MM.1S (cell line): ENCODE measurements at regions not wholly inside any gene's neighbourhood (a gene's known extent, or its start where the extent isn't known, plus 50 kb on each side); places are given as distances from the start of the nearest gene placed in this dataset.

Experiments
- DNase-seq: peaks from one replicate; pipeline ENCODE4 v3.0.0-alpha.2; 2015
- H2AFZ ChIP-seq: fragments of 300-600 bp; sonication (generic); 2 replicates; pipeline ENCODE4 v1.6.0; 2016; ENCODE audit warnings: antibody characterized with exemption, low read length
- H3F3A ChIP-seq: fragments of 300-600 bp; sonication (generic); 2 replicates; pipeline ENCODE4 v1.6.1; 2016; ENCODE audit warnings: mild to moderate bottlenecking, antibody characterized with exemption, low read length, moderate library complexity, mixed read lengths; ENCODE audit not compliant: insufficient read depth
- H3K27ac ChIP-seq: fragments of 300-600 bp; sonication (generic); 2 replicates; pipeline ENCODE4 v1.5.1; 2016; ENCODE audit warnings: mild to moderate bottlenecking, low read length
- H3K27me3 ChIP-seq: fragments of 300-600 bp; sonication (generic); replicated peaks from 2 replicates; pipeline ENCODE4 v1.6.0; 2016; ENCODE audit warnings: low read length; ENCODE audit not compliant: insufficient read depth
- H3K36me3 ChIP-seq: fragments of 300-600 bp; sonication (generic); replicated peaks from 2 replicates; pipeline ENCODE4 v1.6.1; 2016; ENCODE audit warnings: mild to moderate bottlenecking, low read length, mixed read lengths; ENCODE audit not compliant: insufficient read depth
- H3K4me1 ChIP-seq: fragments of 300-600 bp; sonication (generic); 2 replicates; pipeline ENCODE4 v1.6.1; 2016; ENCODE audit warnings: low read length, mixed read lengths
- H3K4me2 ChIP-seq: fragments of 300-600 bp; sonication (generic); 2 replicates; pipeline ENCODE4 v1.6.0; 2016; ENCODE audit warnings: low read depth, low read length
- H3K4me3 ChIP-seq: fragments of 300-600 bp; sonication (generic); 2 replicates; pipeline ENCODE4 v1.5.1; 2016; ENCODE audit warnings: low read length, mixed read lengths
- H3K79me2 ChIP-seq: fragments of 300-600 bp; sonication (generic); 2 replicates; pipeline ENCODE4 v1.6.1; 2016; ENCODE audit warnings: mixed run types, low read length, mixed read lengths
- H3K9ac ChIP-seq: fragments of 300-600 bp; sonication (generic); 2 replicates; pipeline ENCODE4 v1.6.1; 2016; ENCODE audit warnings: low read length, mixed read lengths
- H3K9me2 ChIP-seq: fragments of 300-600 bp; sonication (generic); replicated peaks from 2 replicates; pipeline ENCODE4 v1.6.1; 2016; ENCODE audit warnings: mild to moderate bottlenecking, low read length, mixed read lengths; ENCODE audit not compliant: insufficient read depth
- H3K9me3 ChIP-seq: fragments of 300-600 bp; sonication (generic); replicated peaks from 2 replicates; pipeline ENCODE4 v1.6.1; 2016; ENCODE audit warnings: mild to moderate bottlenecking, low read length, mixed read lengths; ENCODE audit not compliant: insufficient read depth
- H4K20me1 ChIP-seq: fragments of 300-600 bp; sonication (generic); 2 replicates; pipeline ENCODE4 v1.6.1; 2016; ENCODE audit warnings: mild to moderate bottlenecking, low read length, moderate library complexity, mixed read lengths; ENCODE audit not compliant: insufficient read depth
- EZH2 ChIP-seq: fragments of 300-600 bp; sonication (generic); optimal IDR thresholded peaks from 2 replicates; pipeline ENCODE3; 2017; ENCODE audit warnings: low read depth, mild to moderate bottlenecking, antibody characterized with exemption, low read length, mixed read lengths
- EZH2phosphoT487 ChIP-seq: fragments of 300-600 bp; sonication (generic); IDR thresholded peaks from 2 replicates; pipeline ENCODE4 v1.6.1; 2018; ENCODE audit warnings: antibody characterized with exemption, low read length
- TF ChIP-seq, protein P1 (sequence below): fragments of 300-600 bp; sonication (generic); IDR thresholded peaks from 2 replicates; pipeline ENCODE4 v1.5.1; 2016; ENCODE audit warnings: antibody characterized with exemption, low read length, mixed read lengths

DNA sequence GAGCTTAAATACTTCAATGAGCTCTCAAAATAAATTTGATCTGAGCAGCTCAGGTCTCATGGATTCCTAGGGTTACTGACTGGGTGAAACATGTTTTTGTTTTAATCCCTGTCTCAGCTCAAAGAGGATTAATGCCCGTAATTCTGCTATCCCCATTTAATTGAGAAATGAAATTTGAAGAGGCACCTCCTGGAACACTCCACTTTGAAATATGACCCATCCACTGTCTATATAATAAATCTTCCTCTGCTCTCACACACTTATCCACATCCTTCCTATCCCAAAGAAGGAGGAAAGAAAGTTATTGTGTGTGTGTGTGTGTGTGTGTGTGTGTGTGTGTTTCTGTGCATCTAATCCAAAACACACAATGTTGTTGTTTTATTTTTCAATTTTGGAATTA, 2082.4 kb upstream of the PIK3C3 start:
- Histone ChIP-seq H3K4me3 (no peak overlapping the region), H3K4me2 (no peak overlapping the region), H3F3A (no peaks in the 10 kb centered on the region), H3K27me3 (no peaks in the 10 kb centered on the region), H3K79me2 (no peaks in the 10 kb centered on the region), H3K36me3 (no peaks in the 10 kb centered on the region), H3K9me3 (no peaks in the 10 kb centered on the region), H3K9me2 (no peaks in the 10 kb centered on the region), H2AFZ (no peak overlapping the region), H3K4me1 (no peaks in the 10 kb centered on the region; the same call in 1 of the 2 replicates), H4K20me1 (no peaks in the 10 kb centered on the region), H3K27ac (no peak overlapping the region), H3K9ac (no peak overlapping the region)
- DNase-seq: no peak
- TF ChIP-seq EZH2: no peak
- TF ChIP-seq, protein P1, sequence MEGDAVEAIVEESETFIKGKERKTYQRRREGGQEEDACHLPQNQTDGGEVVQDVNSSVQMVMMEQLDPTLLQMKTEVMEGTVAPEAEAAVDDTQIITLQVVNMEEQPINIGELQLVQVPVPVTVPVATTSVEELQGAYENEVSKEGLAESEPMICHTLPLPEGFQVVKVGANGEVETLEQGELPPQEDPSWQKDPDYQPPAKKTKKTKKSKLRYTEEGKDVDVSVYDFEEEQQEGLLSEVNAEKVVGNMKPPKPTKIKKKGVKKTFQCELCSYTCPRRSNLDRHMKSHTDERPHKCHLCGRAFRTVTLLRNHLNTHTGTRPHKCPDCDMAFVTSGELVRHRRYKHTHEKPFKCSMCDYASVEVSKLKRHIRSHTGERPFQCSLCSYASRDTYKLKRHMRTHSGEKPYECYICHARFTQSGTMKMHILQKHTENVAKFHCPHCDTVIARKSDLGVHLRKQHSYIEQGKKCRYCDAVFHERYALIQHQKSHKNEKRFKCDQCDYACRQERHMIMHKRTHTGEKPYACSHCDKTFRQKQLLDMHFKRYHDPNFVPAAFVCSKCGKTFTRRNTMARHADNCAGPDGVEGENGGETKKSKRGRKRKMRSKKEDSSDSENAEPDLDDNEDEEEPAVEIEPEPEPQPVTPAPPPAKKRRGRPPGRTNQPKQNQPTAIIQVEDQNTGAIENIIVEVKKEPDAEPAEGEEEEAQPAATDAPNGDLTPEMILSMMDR: no peak

DNA sequence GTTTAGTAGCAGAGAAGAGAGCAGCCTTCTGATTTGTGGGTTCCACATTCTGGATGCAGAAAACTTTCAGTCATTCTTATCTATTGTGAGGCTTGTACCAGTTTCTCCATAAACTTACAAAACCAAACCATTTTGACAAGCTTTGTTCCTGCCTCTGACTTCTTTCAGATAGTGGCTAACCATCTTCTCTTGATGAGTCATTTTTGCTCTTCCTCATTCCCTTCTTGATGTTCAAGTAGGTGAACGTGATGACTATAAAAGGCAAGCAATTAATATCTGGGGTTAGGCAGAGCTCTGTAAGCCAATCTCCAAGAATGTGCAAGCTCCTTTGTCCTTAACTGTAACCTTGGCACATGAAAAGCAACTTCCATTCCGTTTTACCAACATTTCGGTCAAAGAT, 2083.1 kb upstream of the PIK3C3 start:
- H3K9ac ChIP-seq: no peak overlapping the region
- no peaks in the 10 kb centered on the region for H3F3A ChIP-seq
- H3K27ac ChIP-seq: no peak overlapping the region
- no peaks in the 10 kb centered on the region for H3K9me3 ChIP-seq
- no peak overlapping the region for H3K4me2 ChIP-seq
- no peak for DNase-seq
- no peaks in the 10 kb centered on the region for H3K9me2 ChIP-seq
- no peaks in the 10 kb centered on the region for H3K79me2 ChIP-seq
- no peaks in the 10 kb centered on the region; the same call in 1 of the 2 replicates for H3K4me1 ChIP-seq
- no peak overlapping the region for H3K4me3 ChIP-seq
- no peaks in the 10 kb centered on the region for H3K27me3 ChIP-seq
- H2AFZ ChIP-seq: no peak overlapping the region
- no peaks in the 10 kb centered on the region for H4K20me1 ChIP-seq
- no peaks in the 10 kb centered on the region for H3K36me3 ChIP-seq
- TF ChIP-seq EZH2: no peak
- TF ChIP-seq, protein P1: no peak
- TF ChIP-seq EZH2phosphoT487: no peak

DNA sequence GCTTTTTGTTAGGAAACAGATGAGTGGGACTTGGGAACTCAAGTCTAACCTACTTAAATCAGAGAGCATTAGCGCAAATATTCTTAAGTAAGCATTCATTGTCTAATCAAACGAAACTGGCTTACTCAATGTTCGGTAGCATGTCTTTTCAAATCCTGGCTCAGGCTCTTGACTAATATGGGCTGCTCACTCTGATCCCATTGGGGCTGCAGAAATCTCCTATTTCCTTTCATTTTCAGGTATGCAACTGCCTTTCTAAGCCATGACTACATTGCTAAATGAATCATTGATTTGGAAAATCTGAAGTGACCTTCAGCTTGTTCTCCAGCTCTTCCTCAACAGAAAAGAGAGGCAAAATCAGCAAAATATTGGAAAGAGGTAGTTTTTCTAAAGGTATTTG, 2084.4 kb upstream of the PIK3C3 start:
- no peaks in the 10 kb centered on the region for H3K9me3 ChIP-seq
- no peak overlapping the region for H3K4me2 ChIP-seq
- no peak for TF ChIP-seq EZH2
- TF ChIP-seq, protein P1: no peak
- TF ChIP-seq EZH2phosphoT487: no peak
- no peaks in the 10 kb centered on the region for H3K79me2 ChIP-seq
- DNase-seq: no peak
- no peaks in the 10 kb centered on the region for H3K27me3 ChIP-seq
- no peak overlapping the region for H3K9ac ChIP-seq
- no peak overlapping the region for H2AFZ ChIP-seq
- H3K9me2 ChIP-seq: no peaks in the 10 kb centered on the region
- H3K4me1 ChIP-seq: no peaks in the 10 kb centered on the region; the same call in 1 of the 2 replicates
- no peaks in the 10 kb centered on the region for H3K36me3 ChIP-seq
- no peak overlapping the region for H3K4me3 ChIP-seq
- no peak overlapping the region for H3K27ac ChIP-seq
- no peaks in the 10 kb centered on the region for H3F3A ChIP-seq
- no peaks in the 10 kb centered on the region for H4K20me1 ChIP-seq
